A204.1 (cell line): ENCODE measurements at regions not wholly inside any gene's neighbourhood (a gene's known extent, or its start where the extent isn't known, plus 50 kb on each side); places are given as distances from the start of the nearest gene placed in this dataset.

Experiments
- FAIRE-seq: peaks from 2 replicates; lab custom pipeline; 2012; peaks lifted over from hg19 to GRCh38; lab: Jason Lieb, UNC

DNA sequence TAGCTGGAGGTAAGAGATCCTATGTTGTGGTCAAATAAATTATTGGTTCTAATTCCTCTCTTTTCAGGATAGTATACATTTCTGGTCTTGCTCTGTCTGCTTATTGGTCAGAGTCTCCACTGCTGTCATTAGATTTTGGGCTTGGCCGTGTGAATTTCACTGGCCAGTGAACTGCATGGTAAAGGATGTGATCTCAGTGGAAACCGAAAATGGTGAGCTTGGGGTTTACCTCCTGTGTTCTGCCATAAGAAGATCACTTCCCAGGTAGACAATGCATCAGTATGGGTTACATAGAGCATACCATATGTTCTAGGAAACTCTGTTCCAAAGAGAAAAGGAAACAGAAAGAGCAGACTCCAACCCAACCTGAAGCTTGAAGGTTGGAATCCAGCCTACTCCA is 1123.3 kb upstream of the B3GALT2 start:
- no peak for FAIRE-seq

DNA sequence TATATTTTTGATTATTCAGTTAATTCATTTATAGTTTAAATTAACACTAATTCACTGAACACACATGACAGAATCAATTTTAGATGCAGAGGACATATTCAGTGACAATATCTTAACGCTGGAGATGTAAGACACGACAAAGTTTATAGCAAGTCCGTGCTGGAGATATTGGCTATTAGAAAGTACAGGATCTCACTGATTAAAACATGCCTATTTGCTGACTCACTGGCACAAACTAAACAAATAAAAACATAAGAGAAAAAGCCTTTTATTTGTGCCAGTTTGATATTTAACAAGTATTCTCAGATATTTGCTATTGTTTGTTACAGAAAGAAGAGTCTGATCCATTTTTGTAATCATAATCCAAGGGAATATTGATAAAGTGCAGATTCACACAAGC is 1122.9 kb upstream of the B3GALT2 start:
- no peak for FAIRE-seq

- FAIRE-seq: no peak
Observed at GRCh38 chr1:194300776-194301175, 1114.4 kb upstream of the B3GALT2 start.

GRCh38 chr1:194300340-194300739 is 1113.9 kb upstream of the B3GALT2 start:
- FAIRE-seq: no peak

DNA sequence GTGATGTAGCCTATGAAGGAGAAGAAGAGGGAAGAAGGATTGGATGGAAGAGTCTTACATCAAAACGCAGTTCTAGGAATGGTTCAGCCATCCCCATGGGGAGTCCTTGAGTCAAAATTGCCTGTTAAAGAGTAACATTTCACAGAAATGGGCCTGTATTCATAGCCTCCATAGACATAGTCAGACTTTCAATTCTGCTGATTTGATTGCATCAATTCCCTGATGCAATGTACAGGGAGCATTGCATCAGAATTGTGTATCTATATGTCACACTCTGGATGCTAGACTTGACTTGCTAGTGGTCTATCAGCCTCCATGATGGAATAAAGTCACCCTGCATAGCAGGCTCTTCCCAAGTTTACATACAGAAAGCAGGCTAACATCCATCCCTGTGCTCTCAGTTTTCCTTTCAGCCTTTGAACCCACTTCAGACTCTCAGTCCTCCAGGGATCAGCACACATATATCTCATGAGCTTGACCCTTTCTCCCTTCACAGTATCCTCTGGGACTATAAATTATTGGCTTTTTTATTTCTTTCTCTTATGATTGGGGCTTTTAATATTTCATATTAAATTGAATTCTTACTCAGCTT is 1111.7 kb upstream of the B3GALT2 start:
- no peak for FAIRE-seq

GRCh38 chr1:194297094-194297493 is 1110.7 kb upstream of the B3GALT2 start:
- no peak for FAIRE-seq

GRCh38 chr1:194296201-194296600 is 1109.8 kb upstream of the B3GALT2 start:
- no peak for FAIRE-seq

- no peak for FAIRE-seq
Observed at GRCh38 chr1:194295685-194296084, 1109.3 kb upstream of the B3GALT2 start.

DNA sequence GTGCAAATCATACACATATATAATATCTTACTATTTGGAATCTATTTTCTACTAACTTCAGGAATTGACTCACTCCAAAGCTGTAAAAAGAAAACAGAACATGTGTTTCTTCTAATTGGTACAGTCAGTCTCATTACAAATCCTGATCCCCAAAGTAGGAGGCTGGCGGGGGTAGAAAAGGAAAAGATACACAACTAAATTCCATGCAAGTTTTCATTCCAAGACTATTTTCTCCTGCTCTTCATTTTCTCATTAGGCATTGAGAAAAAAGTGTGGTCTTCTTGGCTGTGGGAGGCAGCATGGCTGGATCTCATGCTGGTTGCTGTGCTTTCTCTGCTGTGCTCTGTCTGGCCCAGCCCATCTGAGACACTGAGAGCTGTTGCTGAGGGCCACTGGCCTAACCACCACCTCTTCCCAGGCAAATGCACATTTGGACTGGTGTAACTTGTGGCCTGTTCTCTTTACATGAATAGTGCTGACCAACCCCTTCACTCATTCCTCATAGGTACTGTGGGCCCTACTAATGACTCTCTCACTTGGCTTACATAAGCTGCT is 1107.5 kb upstream of the B3GALT2 start:
- FAIRE-seq: no peak

DNA sequence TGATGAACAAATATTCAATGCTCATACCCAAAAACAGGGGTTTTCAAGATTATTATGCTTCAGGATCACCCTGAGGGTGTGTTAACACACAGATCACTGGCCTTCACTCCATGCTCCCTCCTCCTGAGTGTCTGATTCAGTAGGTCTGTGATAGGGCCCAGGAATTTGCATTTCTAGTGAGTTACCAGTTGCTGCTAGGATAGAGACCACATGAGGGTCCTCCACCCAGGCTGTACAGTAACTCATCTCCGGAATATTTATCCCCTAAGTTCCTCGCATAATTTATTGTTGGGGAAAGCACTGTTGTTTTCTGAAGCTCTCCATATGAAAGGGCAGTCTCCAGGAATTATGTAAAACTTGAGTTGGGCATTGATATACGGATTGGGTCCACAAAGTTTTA is 1106.6 kb upstream of the B3GALT2 start:
- no peak for FAIRE-seq

GRCh38 chr1:194289569-194290266 is 1103.3 kb upstream of the B3GALT2 start:
- no peak for FAIRE-seq

- FAIRE-seq: no peak
Observed at GRCh38 chr1:194288238-194288637, 1101.8 kb upstream of the B3GALT2 start.

DNA sequence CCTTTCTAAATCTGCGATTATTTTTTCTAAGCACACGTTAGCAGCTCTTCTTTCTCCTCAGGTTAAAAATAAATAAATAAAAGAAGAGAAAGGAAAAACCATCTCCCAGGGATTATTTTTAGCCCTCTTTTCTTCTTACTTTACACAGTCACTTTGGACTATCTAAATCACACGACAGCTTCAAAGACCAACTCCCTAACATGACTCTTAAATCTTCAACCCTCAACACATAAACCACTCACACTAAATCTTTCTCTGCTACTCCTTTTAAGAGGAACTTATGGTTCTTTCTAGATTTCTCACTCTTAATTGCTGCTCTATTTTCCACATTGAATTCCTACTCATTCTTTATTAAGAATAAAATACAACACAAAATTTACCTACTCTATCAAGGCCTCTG is 1095.0 kb upstream of the B3GALT2 start:
- FAIRE-seq: no peak

- FAIRE-seq: no peak
Observed at GRCh38 chr1:194280463-194280862, 1094.0 kb upstream of the B3GALT2 start.

DNA sequence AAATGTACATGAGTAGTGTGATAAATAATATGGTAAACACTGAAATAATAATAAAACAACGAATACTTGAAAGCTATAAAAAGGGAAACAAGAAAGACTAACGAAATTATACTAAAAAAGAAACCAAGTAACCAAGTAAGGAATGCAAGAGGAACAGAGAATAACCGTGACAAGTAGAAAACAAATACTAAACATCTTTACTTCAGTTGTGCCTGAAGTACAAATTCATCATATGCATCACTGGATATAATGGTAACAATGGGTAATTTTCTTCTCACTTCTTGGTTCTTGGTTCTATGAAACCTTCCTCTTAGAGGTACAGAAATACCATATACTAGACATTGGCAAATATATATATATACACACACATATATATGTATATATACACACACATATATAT is 1093.6 kb upstream of the B3GALT2 start:
- no peak for FAIRE-seq

DNA sequence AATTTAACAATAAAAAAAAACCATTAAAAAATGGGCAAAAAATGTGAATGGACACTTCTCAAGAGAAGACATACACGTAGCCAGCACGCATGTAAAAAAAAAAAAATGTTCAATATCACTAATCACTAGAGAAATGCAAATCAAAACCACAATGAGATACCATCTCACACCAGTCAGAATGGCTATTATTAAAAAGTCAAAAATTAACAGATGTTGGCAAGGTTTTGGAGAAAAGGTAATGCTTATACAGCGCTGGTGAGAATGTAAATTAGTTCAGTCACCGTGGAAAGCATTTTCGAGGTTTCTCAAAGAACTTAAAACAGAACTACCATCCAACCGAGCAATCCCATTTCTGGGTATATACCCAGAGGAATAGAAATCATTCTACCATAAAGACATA is 1091.5 kb upstream of the B3GALT2 start:
- FAIRE-seq: no peak

GRCh38 chr1:194273660-194274059 is 1087.2 kb upstream of the B3GALT2 start:
- FAIRE-seq: no peak

DNA sequence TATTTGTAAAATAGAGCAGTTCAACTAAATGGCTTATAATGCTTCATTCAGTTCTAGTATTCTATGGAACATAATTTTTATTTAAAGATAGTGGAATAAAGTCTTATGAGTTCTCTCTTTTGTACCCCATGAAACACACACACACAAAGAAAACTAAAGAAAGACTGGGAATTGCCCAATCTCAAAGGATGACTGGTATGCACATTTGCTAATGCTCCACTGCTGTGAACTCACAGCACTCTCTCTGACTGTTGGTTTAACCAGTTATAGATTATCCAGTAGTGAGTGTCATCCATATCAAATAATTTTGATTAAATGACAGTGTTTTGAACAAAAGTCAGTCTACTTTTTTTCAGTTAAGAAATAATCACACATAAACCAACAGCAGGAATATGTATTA is 1082.4 kb upstream of the B3GALT2 start:
- FAIRE-seq: no peak

DNA sequence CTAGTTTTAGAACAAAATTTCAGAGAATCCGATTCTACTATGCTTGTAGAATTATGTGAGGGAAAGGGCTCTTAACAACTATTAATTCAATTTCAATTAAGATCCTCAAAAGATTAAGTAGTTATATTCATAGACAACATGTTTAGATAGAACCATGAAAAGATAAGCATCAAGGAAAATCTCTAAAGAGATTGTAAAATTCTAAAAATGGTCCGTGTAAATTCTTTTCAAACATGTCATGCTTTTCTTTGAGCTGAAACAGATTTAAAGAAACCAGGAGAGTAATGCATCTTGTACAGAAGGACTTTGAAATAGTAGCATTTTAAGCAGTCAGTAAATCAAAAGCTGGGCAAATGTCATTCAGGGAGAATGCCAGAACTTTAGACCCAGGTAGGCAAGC is 1080.6 kb upstream of the B3GALT2 start:
- FAIRE-seq: no peak

- no peak for FAIRE-seq
Observed at GRCh38 chr1:194256010-194256409, 1069.6 kb upstream of the B3GALT2 start.

- FAIRE-seq: no peak
Observed at GRCh38 chr1:194252199-194252598, 1065.8 kb upstream of the B3GALT2 start.

- FAIRE-seq: peak; percentile 43
Observed at GRCh38 chr1:194241215-194241614, 1054.8 kb upstream of the B3GALT2 start.

DNA sequence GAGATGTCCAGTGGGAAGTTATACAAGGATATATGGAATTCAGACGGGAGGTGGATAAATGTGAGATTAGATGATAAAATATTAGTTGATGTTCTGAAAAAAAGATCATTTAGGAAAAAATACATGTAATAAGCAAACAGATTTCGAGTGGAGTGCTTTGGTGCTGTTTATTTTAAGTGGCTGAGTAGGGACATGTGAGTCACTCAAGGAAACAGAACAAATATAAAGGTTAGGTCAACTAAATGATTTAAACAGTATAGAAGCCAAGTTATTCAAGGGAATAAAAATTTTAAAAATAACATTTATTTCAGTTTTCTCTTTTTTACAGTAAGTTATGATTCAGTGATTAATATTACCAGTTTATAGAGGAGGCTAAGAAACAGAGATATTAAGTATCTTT is 1046.7 kb upstream of the B3GALT2 start:
- FAIRE-seq: no peak
